ENCODE measurements at regions not wholly inside any gene's neighbourhood (a gene's known extent, or its start where the extent isn't known, plus 50 kb on each side); places are given as distances from the start of the nearest gene placed in this dataset.

GRCh38 chr2:63741884-63742579, 99.7 kb upstream of the UGP2 start:
- TF ChIP-seq POLR2AphosphoS5 (IDR thresholded peaks at IDR 0.05; ENCODE audit: low read depth, low read length), result no peak
- no peak for TF ChIP-seq POLR2A (IDR thresholded peaks at IDR 0.05; ENCODE audit: low read depth, low read length)

Data from GM12892 (cell line).